HG03439 (cell line): ENCODE measurements at regions not wholly inside any gene's neighbourhood (a gene's known extent, or its start where the extent isn't known, plus 50 kb on each side); places are given as distances from the start of the nearest gene placed in this dataset.

Experiments used
- ATAC-seq: cut with Tn5 transposase; IDR thresholded peaks from one replicate; pipeline ENCODE4 v1.9.1; 2021; ENCODE audit warnings: mild to moderate bottlenecking, moderate library complexity; ENCODE audit not compliant: unreplicated experiment

DNA sequence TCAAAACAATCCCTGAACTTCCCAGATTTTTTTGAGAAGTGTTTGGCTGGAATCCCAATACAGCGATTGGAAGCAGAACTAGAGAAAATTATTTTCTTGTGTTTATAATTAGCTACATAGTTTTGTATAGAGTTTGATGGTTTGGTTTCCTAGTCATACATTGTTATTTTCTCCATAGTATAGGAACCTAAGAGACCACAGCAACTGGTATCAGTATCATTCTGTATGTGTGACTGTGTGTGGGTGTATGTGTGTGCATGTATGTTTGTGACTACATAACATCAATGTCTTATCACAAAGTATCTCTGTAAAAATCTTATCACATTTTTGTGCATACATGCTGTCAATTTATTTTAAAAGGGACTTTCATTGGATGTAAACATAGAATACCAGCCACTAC, 780.5 kb downstream of the MRPL39 start:
- ATAC-seq, result no peak

DNA sequence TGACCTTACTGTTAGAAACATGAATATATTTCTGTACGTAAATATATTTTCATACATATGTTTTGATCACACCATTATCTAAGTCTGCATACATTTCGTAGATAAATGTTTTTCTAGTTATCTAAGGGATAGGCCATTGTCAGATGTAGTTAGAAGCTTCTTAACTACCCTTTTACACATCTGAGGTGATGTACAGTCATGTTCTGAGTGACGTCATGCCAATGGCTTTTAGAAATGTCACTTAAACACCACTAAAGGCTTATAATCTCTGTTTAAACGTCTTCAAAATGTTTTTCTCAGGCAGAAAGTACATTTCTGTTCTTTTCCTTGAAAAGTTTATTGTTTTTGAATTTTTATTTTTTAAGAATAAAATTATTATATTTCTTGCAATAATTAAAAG, 781.9 kb downstream of the MRPL39 start:
- no peak for ATAC-seq

DNA sequence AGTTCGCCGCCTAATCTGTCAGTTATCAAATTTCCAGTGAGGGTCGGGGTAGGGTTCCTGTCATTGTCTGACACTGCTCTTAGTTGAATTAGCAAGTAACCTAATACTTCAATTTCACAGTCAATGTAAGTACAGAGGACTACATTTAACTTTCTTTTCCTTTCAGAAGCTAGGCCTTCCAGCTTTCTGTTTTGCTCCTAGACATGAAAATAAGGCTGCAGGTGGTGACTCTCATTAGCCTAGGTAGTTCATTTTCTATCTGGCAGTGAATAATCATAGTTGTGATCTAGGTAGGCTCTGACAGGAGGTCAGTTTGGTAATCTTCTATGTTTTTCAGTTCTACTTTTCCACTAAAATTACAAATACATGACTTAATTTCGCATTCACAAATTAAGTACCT, 783.1 kb downstream of the MRPL39 start:
- ATAC-seq, result no peak

DNA sequence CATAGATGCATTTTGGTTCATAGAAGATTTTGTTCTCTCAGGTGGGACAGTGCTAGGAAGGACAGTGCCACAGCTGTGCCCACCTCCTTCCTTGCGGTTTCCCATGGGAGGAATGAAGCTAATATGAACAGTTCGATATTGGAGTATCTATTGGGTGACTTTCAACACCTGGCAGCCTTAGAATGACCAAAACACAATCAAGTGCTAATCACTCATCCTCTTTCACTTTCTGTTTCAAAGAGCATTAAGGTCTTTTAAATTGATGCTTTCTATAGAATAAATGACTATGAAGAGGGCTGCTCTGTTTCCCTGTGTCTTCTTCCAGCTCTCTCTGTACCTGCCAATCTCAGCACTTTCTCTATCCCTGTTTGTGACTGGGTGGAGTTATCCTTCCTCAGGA, 784.0 kb downstream of the MRPL39 start:
- no peak for ATAC-seq

DNA sequence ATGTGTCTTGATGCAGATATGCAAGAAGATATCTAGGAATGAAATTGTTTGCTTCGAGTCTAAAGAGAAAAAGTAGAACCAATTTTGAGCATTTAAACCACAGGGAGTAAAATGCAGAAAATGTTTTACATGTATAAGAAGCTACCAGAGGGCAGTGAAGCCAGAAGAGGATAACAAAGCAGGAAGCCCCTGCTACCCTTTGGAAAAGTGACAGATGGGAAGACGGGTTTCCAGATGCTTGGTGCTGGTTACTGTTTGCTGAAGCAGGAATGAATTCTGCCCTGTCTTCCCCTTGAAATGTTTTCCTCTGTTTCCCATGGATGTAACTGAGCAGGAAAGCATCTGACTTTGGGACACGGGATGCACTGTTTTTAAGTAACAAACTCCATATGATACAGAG, 822.2 kb downstream of the MRPL39 start:
- no peak for ATAC-seq

DNA sequence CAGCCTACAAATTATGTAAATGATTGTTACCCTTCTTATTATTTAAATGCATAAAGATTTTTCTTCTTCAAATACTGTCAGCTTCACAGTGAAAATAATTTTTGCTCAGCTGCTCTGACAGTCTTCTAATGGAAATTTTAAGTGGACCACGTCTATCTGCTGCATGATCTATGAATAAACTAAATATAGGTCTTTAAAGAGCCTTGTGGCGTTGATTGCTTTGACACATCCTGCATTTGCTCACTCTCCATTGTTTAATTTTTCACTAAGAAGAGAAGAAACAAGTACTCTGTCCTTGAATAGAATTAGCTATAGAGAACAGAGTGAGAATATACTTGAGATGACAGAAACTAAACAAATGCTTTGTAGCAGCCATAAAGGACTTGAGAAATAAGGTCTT, 826.1 kb downstream of the MRPL39 start:
- ATAC-seq, result no peak

DNA sequence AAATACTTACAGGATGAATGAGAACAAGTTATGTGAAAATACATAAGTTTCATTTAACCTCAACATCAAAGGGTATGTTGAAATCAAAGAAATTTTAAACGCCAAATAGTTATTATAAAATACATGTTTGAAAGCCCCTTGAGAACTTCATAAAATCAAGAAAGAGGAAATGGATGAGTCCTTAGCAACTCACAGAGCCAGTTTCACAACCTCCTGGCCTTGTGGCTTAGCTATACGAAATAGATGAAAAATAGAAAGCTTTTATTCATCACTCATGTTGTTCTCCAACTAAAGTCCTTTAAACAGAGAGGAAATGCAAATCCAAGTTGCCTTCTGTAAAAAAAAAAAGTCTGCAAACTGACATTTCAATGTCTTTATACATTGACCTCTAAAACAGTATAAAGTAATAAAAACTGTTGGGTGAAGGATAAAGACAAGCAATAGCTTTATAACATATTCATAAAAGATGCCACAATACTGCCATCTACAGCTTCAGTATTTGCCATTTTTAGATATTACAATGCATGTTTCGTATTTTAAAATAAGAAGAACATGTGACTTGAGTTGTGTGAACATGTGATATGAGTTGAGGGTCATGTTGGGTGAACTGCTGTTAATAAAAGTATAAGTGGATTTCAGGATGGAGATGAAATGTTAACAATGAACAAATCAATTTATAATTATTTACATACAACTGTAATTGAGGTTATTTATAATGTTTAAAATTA, 847.8 kb downstream of the MRPL39 start:
- no peak for ATAC-seq

DNA sequence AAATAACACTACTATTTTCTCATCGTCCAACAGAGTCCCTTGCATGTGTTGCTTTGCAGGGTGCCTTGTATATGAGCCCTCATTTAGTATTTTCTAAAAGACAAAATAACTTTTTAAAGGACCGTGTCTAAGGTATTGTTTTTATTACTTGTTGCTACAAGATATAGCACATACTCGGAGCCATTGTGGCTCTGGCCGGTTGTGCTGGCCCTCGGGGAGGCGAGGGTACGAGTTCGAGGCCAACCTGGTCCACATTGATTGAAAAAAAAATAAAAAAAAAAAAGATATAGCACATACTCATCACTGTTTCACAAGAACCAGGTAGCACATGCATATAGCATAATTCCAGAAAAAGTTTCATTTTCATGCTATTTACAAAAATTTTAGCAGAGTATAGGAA, 869.2 kb downstream of the MRPL39 start:
- no peak for ATAC-seq

DNA sequence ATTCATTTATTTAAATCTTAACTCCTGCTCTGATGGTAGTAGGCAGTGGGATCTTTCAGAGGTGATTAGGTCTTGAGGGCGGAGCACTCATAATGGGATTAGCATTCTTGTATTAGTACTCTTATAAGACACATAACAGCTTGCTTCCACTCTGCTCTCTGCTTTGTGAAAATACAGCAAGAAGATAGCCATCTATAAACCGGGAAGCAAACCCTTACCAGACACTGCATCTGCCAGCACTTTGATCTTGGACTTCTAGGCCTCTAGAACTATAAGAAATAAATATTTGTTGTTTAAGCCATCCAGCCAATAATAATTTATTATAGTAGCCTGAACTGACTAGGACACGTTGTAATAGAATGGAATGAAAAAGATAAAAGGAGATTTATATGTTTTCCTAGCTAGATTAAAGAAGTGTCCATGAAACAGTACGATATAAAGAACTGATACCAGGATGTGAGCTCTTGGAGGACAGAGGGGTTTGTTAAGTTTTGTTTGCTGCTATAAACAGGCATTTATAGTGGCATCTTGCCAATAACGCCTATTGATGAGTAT, 869.9 kb downstream of the MRPL39 start:
- ATAC-seq, result no peak

DNA sequence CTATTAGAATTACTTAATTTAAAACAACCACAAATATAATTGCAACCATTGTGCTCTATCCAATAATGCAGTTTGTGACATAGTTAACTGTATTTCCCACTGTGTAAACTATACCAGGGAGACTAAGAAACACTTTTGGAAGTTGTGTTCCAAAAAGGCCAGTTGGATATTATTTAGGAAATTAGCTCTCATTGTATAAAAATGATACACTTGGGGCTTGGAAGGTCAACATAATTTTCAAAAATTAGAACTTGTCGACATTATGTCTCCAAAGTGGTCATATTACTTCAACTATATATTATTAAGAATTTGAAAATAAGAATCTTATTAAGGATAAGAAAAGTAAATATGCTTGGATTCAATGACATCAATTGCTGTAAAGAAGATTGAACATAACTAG, 876.6 kb downstream of the MRPL39 start:
- no peak for ATAC-seq

DNA sequence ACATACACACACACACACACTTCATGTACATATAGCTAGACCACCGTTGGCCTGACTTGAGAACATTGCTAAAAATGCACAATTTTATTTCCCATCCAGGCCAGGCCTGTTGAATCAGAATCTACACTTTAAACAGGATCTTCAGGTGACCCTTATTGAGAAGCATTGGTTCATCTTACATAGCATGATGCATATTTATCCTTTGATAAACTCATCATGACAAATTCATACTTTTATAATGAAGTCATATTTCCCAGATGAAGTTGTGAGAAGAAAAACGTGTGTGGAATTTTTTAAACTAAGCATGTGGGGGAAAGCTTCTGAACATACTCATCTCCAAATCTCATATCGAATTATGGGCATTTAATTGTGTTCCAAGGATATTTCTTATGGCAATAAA, 877.7 kb downstream of the MRPL39 start:
- ATAC-seq, result no peak

DNA sequence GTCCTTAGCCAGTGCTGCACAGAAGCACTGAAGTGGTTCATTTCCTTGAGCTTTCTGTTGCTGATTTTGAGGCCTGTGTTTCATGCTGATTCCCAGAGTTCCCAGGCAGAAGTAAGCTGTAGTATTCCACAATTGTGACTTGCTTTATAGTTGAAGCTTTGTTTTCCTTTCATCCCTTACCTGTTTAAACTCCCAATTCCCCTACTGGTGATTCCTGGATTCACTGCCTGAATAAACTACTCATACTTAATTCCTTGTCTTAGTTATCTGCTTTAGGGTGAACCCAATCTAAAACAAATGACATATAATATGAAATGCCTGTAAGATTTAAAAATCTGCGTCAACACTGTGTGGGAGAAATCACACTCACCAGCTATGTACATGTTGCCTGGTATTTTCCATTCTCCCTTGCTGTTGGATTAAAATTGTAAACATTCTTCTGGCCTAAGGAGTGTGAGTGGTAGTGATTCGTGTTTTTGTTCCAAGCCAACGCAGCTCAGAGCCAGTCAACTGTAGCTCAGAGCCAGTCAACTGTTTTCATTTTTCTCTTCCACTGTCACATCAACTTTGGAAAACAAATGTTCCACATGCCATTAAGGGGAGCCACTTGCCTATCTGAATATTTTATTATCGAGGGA, 879.4 kb downstream of the MRPL39 start:
- no peak for ATAC-seq

DNA sequence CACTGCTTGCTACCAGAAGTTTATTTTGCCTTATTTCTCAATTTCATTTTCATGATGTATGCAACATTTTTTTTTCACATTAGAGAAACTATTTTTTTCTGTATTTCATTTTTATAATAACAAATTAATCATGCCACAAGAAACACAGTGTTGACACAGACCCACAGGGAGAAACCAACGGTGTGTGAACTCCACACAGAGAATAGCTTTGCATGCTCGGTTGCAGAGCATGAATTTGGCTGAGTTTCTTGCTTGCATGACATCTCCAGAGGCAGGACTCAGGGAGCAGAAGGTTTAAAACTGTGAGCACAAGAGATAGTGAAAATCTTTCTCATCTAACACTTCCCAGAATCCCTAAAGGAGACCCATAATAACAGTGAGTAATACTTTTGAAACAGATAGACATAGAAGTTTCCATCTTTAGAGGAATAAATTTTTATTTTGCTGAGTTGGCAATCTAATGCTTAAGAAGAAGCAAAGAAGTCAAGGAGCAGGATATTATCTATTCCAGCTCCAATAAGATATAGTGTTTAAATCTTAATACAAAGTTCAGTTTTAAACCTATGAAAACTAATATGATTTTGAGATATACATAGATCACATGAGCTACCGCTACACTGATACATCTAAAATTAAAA, 890.9 kb downstream of the MRPL39 start:
- ATAC-seq, result no peak

DNA sequence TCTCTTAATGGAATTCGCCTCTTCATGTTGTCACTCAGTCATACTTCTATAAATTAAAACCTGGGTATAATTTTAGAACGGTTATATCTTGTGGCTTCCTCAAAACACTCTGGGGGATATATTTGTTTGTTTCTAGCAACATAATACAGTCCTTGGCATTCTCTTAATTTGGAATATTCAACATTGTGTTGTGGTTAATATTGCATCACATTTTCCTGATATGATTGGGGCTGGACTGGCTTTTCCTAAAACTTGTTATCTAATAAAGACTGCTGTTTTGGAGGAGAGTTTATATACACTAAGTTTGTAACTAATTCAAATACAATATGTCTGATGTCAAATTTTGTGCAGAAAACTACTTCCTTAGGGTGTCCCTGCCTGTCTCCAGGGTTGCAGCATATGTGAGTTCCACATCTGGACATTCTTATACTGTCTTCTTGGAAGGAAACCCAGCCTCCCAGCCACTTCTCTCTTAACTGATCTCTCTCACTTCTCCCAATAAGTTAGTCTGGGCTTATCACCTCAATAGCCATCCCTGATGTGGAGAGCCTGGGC, 892.6 kb downstream of the MRPL39 start:
- ATAC-seq, result no peak

DNA sequence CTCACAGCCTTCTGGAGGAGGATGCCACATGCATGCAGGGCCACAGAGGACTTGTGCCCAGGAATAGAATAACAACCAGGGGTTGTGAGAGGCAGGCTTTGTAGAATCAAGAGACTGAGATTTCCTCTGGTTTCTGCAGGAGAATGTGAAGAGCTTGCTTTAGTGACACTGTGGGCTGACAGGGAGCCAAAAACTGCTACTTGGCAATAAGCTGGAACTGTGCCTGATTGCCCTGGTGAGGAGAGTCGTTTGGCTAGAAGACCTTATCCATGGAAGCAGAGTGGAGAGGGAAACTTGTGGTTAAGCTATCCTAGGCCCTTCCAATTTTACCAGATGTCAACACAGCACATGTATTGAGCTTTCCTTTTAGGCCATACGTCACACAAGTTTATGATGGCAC, 902.1 kb downstream of the MRPL39 start:
- ATAC-seq, result no peak

DNA sequence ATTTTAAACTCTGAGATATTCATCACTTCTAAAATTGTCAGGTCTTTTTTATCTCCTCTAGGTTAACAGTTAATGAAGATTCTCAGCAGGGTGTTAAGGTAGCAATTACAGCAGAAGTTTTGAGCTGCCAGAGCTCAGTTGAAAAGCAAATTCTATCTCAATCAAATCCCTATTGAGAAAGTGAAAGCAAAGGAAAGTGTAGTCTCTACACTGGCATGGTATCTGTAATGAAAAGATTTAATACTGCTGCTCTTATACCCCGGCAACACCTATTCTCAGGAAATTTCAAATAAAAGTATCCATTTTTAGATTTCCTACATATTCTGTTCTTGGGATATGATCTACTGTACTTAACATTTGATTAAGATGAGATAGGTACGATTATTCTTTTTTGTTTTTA, 913.5 kb downstream of the MRPL39 start:
- no peak for ATAC-seq

DNA sequence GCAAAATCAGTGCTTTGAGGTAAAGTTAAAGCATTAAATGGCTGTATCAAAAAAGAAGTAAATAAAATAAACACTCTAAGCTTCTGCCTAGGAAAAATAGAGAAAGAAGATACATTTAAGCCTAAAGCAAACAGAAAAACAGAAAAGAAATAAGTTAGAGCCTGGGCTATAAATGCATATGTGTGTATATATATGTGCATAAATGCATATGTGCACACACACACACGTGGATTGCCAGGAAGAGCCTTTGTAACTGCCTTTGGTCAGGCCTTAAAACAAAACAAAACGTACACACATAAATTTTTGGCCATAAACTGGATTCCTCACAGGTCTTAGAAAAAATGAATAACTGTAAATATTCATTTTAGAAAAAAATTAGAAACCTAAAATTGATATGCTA, 925.8 kb downstream of the MRPL39 start:
- no peak for ATAC-seq

DNA sequence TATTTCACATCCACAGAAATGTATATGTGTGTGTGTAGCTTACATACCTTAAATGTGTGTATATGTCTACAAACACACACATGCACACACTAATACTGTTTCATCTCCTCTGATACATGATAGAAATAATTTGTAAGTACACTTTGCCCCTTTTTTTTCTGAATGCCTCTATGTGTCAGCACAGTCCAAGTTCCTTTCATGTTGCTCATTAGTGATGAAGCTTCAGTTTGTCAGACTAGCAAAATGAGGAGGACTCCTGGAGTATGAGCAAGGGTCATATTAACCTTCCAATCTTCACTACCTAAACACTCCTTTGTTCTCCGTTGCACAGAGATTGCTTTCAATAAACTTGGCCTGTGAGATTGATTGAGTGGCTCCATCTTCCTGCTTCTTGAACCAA, 935.4 kb downstream of the MRPL39 start:
- ATAC-seq, result no peak

DNA sequence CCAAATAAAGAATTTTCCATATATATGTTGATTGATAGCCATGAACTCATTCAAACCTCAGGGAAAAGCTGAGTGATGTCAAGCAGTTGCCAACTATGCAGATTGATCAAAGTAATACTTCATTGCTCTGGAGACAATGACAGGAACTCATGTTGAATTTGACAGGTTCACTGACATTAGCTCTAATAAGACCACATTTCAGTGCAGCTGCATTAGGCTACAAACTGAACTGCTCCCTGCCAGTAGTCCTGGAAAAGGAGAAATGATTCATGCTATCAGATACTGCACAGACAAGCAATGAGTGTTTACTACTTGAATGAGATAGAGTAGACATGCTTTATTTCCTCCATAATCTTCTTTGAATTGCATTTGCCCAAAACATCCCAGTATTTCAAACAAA, 948.4 kb downstream of the MRPL39 start:
- no peak for ATAC-seq

DNA sequence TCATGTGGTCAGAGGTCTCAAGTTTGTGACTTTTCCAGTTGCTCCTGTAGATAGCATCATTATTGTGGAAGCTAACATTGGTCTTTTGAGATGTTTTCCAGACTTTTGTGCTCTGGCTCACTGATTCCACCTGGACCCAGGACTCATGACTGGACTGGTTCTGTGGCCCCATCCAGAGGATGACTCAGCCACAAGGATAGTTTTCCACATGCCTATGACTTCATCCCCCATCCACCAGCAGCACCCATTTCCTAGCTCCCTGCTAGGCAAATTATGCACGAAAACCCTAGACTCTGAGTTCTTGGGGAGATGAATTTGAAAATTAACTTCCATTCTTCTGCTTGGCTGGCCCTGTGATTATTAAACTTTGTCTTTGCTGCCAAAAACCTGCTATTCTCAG, 949.3 kb downstream of the MRPL39 start:
- ATAC-seq, result no peak

DNA sequence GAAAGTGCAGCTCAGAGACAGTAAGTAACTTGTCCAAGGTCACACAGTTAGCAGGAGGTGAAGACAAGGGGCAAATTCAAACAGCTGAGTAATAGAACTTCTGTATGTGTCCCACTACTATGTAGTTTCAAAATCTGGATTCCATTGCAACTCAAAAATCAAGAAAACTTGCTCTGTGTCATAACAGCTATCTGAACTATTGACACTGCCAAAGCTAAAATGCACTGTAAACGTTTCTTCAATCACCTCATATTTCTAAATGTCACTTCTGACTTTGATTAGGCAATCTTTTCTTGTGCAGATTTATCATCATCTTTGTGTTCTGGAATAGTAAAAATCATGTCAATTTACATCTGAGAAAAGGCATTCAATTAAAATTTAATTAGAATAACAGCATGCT, 957.6 kb downstream of the MRPL39 start:
- ATAC-seq, result no peak

DNA sequence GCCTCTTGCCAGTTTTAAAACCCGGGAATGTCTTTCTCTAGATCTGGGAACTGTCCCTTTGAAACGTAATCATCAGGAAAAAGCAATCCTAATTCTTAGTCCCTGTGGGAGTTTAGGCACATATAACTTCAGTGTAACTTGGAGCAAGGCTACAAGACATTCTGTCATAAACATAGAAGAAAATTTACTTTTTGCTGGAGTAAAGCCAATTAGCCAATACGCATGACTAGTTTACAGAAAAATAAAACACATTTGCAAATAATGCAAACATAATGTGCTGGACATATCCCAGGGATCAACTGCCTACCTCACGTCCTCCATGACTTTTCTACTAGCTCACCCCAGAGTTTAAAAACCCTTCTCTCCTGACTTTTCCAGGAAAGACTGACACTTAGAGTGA, 970.6 kb downstream of the MRPL39 start:
- ATAC-seq, result no peak
